ENCODE measurements at regions not wholly inside any gene's neighbourhood (a gene's known extent, or its start where the extent isn't known, plus 50 kb on each side); places are given as distances from the start of the nearest gene placed in this dataset.

DNA sequence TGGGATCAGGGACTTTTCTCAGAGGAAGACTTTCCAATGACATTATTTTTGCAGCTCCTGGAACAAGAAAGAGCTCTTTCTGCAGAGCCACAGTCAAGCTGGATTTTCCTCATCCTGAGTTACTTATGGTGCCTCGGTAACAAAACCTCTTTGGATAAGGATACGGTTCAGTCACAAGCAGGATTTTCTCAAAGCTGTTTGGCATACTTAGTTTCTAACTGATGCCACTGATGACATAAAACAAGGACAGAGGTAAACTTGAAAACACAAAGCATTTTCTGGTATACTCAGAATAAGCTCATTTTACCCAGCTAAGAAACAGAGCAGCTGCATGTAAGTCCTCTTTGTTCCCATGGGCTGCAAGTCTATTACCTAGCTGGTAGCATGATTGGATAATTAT is 340.9 kb upstream of the MEOX2 start:
- TF ChIP-seq, protein P1, sequence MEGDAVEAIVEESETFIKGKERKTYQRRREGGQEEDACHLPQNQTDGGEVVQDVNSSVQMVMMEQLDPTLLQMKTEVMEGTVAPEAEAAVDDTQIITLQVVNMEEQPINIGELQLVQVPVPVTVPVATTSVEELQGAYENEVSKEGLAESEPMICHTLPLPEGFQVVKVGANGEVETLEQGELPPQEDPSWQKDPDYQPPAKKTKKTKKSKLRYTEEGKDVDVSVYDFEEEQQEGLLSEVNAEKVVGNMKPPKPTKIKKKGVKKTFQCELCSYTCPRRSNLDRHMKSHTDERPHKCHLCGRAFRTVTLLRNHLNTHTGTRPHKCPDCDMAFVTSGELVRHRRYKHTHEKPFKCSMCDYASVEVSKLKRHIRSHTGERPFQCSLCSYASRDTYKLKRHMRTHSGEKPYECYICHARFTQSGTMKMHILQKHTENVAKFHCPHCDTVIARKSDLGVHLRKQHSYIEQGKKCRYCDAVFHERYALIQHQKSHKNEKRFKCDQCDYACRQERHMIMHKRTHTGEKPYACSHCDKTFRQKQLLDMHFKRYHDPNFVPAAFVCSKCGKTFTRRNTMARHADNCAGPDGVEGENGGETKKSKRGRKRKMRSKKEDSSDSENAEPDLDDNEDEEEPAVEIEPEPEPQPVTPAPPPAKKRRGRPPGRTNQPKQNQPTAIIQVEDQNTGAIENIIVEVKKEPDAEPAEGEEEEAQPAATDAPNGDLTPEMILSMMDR (IDR thresholded peaks at IDR 0.05), result no peak
- no peak for TF ChIP-seq POLR2A (IDR thresholded peaks at IDR 0.05)
- TF ChIP-seq EP300 (IDR thresholded peaks at IDR 0.05), result no peak

All from tibial nerve (tissue), 4 donors.